ENCODE measurements at regions not wholly inside any gene's neighbourhood (a gene's known extent, or its start where the extent isn't known, plus 50 kb on each side); places are given as distances from the start of the nearest gene placed in this dataset.

DNA sequence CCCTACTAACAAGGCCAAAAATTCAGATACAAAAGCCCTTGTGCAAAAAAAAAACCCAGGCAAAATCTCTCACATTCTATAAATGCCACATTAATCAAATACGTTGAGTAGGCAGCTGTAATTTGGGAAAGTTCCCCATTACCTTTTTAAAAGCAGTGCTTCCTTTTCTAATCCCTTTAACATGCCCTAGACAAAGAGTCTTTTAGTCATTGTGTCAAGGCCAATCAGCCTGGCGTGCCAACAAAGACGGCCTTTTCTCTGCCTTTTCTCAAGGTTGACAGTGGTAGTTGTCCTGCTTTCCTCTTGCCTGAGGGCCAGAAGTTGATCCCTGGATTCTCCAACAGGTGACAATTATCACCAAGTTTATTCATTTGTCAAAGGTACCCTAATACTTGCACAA lies 62.5 kb upstream of the METAP2 start:
- no peak for DNase-seq (ENCODE audit: low spot score)

DNA sequence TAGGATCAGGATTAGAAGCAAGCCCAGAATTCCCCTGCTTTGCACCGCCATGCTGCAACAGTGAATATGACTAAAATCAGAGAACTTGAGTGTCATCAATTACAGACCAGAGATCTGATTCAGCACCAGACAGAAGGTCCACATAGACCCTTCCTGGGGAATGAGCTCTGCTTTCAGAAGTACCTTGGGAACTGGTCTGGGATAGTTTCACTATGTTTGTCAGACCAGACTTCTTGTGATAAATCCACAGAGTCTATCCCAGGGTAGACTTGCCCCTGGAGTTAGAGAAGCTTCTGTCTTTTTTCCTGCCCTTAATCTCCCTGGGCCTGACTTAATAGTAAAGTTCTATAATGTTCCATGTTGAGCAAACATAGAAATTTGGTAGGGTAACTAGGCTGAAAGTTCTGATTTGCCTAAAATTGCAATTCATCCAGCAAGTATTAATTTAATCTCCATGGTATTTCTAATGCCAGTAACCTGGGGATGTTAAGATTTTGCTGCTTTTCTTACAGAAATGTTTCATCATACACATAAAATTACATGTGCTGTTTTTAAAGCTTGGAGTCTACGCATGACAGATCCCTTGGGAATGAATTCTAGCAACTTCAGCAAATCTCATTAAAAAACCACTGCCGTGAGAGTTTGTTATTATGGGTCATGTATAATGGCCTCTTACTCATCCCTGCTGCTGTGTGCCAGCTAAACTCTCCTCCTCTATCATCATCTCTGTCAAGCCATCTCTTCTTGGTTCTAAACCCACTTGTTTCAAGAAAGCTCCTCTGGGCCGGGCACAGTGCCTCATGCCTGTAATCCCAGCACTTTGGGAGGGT lies 61.3 kb upstream of the METAP2 start:
- peak; percentile 86 for DNase-seq (ENCODE audit: low spot score)

DNA sequence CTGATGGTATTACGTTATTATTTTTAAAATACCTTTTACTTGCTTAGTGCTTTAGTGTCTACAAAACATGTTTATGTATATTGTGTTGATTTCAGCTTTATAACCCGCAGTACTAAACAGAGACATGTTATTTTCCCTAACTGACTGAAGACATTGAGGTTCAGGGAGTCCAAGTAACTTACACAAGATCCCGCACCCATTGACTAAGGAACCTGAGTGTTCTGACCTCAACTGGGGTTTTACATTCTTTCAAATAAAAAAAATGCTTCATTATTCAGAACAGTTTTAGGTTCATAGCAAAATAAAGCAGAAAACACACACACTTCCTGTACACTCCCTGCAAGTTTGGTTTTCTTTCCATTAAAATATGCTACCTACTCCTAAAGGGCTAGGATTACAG lies 60.4 kb upstream of the METAP2 start:
- peak; percentile 10 for DNase-seq (ENCODE audit: low spot score)

DNA sequence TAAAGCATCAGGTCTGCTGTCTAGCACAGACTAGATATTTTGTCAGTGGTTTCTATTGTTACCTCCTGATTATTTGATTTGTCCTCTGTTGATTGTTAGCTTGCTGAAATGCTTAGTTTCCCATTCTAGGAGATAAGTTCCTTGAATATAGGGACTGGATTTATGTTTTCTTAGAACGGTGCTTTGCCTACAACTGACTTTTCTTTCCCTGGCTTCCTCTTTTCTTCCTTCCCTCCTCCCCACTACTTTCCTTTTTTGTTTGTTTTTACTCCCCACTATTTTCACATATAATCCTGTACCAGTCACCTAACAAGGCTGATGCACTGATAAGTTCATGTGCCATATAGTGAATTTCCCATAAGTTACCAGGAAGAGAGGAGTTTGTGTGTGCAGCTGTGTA lies 58.5 kb upstream of the METAP2 start:
- no peak for DNase-seq (ENCODE audit: low spot score)

DNA sequence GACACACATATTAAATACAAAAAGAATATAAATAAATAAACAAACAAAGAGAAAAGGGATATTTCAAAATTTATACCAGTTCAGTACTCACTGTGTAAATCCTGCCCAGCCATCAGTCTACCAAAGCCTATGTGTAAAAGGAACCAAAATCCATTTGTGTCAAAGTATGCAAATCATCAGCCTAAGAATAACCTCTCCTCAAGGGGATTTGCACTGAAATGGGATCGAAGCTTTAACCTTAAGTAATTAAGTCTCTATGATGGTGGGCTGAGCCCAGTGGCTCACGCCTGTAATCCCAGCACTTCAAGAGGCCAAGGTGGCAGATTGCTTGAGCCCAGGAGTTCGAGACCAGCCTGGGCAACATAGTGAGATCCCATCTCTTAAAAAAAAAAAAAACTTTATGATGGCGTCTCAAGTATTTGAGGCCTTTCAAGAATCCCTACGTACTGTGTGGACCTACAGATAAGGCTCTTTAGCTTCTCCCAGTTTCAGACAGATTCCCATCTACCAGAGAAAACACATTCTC lies 57.8 kb upstream of the METAP2 start:
- DNase-seq (ENCODE audit: low spot score), result no peak

DNA sequence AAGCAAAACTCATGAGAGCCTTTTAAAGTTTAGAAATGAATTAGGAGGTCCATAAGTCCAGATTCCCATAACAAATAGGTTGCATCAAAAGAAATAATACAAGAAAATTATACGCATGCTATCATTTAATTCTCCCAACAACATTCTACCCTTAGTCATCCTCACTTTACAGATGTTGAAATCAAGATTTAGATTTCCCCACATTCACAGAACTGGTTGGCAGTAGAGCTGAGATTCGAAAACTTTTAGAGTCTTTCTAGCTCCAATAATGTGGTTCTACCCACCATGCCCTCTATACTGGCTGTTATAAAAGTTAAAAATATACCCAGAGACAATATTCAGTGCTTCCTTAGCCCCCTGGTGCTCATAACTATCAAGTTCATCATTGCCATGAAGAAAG lies 56.6 kb upstream of the METAP2 start:
- DNase-seq (ENCODE audit: low spot score), result no peak

DNA sequence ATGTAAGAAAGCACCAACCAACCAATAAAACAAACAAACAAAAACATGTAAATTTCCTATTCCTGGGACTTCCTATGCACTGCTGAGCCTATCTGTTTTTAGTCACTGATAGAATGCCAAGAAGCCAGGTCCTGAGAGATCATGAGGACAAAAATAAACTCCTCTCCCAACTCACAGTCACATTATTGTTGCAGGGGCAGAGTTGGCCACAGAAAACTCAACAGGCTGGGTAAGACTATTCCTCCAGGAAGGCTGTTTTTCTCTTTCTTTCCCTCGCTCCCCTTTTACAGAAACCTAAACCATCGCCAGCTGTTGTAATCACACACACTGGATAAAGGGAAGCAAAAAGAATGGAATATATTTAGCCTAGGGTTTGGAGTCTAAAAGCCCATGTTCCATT lies 55.8 kb upstream of the METAP2 start:
- DNase-seq (ENCODE audit: low spot score), result no peak
